Esophagus muscularis mucosa (tissue), 4 donors: ENCODE measurements at regions not wholly inside any gene's neighbourhood (a gene's known extent, or its start where the extent isn't known, plus 50 kb on each side); places are given as distances from the start of the nearest gene placed in this dataset.

Experiments
- DNase-seq: peaks from one replicate; pipeline ENCODE4 v3.0.0-alpha.2; 2017; ENCODE audit errors: extremely low spot score
- H3K27ac ChIP-seq, 4 donors: fragments of 200-600 bp; sonication (generic); replicated peaks in 1 of 4; 1 replicate in 3 of 4; 2 replicates in 1 of 4; pipeline ENCODE4 v1.5.1; 2016 to 2019; ENCODE audit warnings: mild to moderate bottlenecking in 1 of 4
- H3K27me3 ChIP-seq, 4 donors: fragments of 200-600 bp; sonication (generic); one replicate each; pipeline versions ENCODE4 v1.5.1 to v1.6.0; 2016 to 2019
- H3K36me3 ChIP-seq, 4 donors: fragments of 200-600 bp; sonication (generic); one replicate each; pipeline ENCODE4 v1.5.1; 2016 to 2019
- H3K4me1 ChIP-seq, 4 donors: fragments of 200-600 bp; sonication (generic); one replicate each; pipeline ENCODE4 v1.5.1; 2016 to 2019
- H3K4me3 ChIP-seq, 4 donors: fragments of 200-600 bp; sonication (generic); 1 replicate in 2 of 4; 2 replicates in 2 of 4; pipeline ENCODE4 v1.5.1; 2016 to 2019; ENCODE audit warnings: mild to moderate bottlenecking in 4 of 4, moderate library complexity in 1 of 4
- H3K9me3 ChIP-seq, 4 donors: fragments of 200-600 bp; sonication (generic); 1 replicate in 3 of 4; 2 replicates in 1 of 4; pipeline ENCODE4 v1.5.1; 2016 to 2019
- CTCF ChIP-seq, 3 experiments: fragments of 200-600 bp in 2 of 3; fragments of 450-650 bp in 1 of 3; sonication (generic) in 2 of 3; IDR thresholded peaks; one replicate each; pipeline ENCODE4 v1.5.1; 2017 to 2019; ENCODE audit warnings: antibody characterized with exemption in 3 of 3, mild to moderate bottlenecking in 2 of 3, moderate library complexity in 1 of 3
- EP300 ChIP-seq: sonication (generic); formaldehyde crosslinking; IDR thresholded peaks from one replicate; pipeline ENCODE4 v1.6.1; 2017; ENCODE audit warnings: antibody characterized with exemption
- POLR2A ChIP-seq: fragments of 450-650 bp; IDR thresholded peaks from one replicate; pipeline ENCODE4 v1.6.1; 2017; ENCODE audit warnings: antibody characterized with exemption, moderate library complexity, mild to moderate bottlenecking, low read depth
- POLR2AphosphoS5 ChIP-seq, 2 donors: sonication (generic); formaldehyde crosslinking; IDR thresholded peaks; one replicate each; pipeline ENCODE4 v1.6.1; 2017; ENCODE audit warnings: antibody characterized with exemption in 2 of 2
- WGBS: methylation state at CpG from one replicate; pipeline ENCODE4 v1.1.5; 2018; 5-methylcytosine and 5-hydroxymethylcytosine counted together
- intact Hi-C: fragments of 100-400 bp; cut with DNase I; formaldehyde crosslinking; loops from one replicate; pipeline ENCODE4 v1.15.1; 2023

GRCh38 chr4:97103252-97103651, 1040.0 kb downstream of the STPG2 start:
- DNase-seq: no peak
- intact Hi-C loops: no loop called here
- no peaks in the 10 kb centered on the region for H3K9me3 ChIP-seq
- no peak for TF ChIP-seq POLR2A
- no peak overlapping the region for H3K27ac ChIP-seq
- H3K4me3 ChIP-seq: no peak overlapping the region
- 88% methylated on average over 2 of the region's 2 CpGs for WGBS
- H3K36me3 ChIP-seq: no peaks in the 10 kb centered on the region
- H3K27me3 ChIP-seq: no peaks in the 10 kb centered on the region
- no peaks in the 10 kb centered on the region for H3K4me1 ChIP-seq

GRCh38 chr4:97104006-97104405, 1039.3 kb downstream of the STPG2 start:
- 63% methylated on average over 2 of the region's 2 CpGs for WGBS
- no peak for TF ChIP-seq POLR2AphosphoS5 (IDR thresholded peaks at IDR 0.05)
- TF ChIP-seq POLR2A: no peak
- TF ChIP-seq CTCF (IDR thresholded peaks at IDR 0.05): no peak
- TF ChIP-seq EP300: no peak
- H3K4me1 ChIP-seq: no peaks in the 10 kb centered on the region
- H3K4me3 ChIP-seq: no peak overlapping the region
- no peak overlapping the region for H3K27ac ChIP-seq
- intact Hi-C loops: no loop called here
- no peaks in the 10 kb centered on the region for H3K27me3 ChIP-seq
- H3K36me3 ChIP-seq: no peaks in the 10 kb centered on the region
- no peak for DNase-seq
- H3K9me3 ChIP-seq: no peaks in the 10 kb centered on the region

- DNase-seq: no peak
- Histone ChIP-seq H3K4me1 (no peaks in the 10 kb centered on the region), H3K27ac (no peak overlapping the region), H3K9me3 (no peaks in the 10 kb centered on the region), H3K36me3 (no peaks in the 10 kb centered on the region), H3K27me3 (no peaks in the 10 kb centered on the region), H3K4me3 (no peak overlapping the region)
- TF ChIP-seq POLR2AphosphoS5 (IDR thresholded peaks at IDR 0.05) (no peak), POLR2A (no peak), EP300 (no peak), CTCF (IDR thresholded peaks at IDR 0.05) (no peak)
- WGBS: 85% methylated on average over 3 of the region's 3 CpGs
- intact Hi-C loops: no loop called here
Measured at GRCh38 chr4:97104666-97105065, 1038.6 kb downstream of the STPG2 start.

GRCh38 chr4:97105347-97106099, 1037.8 kb downstream of the STPG2 start:
- Histone ChIP-seq H3K4me3 (no peak overlapping the region), H3K4me1 (no peaks in the 10 kb centered on the region), H3K27ac (no peak overlapping the region), H3K27me3 (no peaks in the 10 kb centered on the region), H3K9me3 (no peaks in the 10 kb centered on the region), H3K36me3 (no peaks in the 10 kb centered on the region)
- no peak for TF ChIP-seq POLR2AphosphoS5 (IDR thresholded peaks at IDR 0.05)
- intact Hi-C loops: no loop called here
- no peak for DNase-seq
- 48% methylated on average over 3 of the region's 3 CpGs for WGBS

- H3K27me3 ChIP-seq: no peaks in the 10 kb centered on the region
- no peaks in the 10 kb centered on the region for H3K4me1 ChIP-seq
- no peak overlapping the region for H3K27ac ChIP-seq
- no peak for DNase-seq
- no peaks in the 10 kb centered on the region for H3K9me3 ChIP-seq
- no peak for TF ChIP-seq POLR2AphosphoS5 (IDR thresholded peaks at IDR 0.05)
- TF ChIP-seq POLR2A: no peak
- no peak for TF ChIP-seq CTCF (IDR thresholded peaks at IDR 0.05)
- TF ChIP-seq EP300: no peak
- H3K36me3 ChIP-seq: no peaks in the 10 kb centered on the region
- no peak overlapping the region for H3K4me3 ChIP-seq
- intact Hi-C loops: no loop called here
Measured at GRCh38 chr4:97106161-97106560, 1037.1 kb downstream of the STPG2 start.

- intact Hi-C loops: no loop called here
- no peak for TF ChIP-seq EP300
- no peak for TF ChIP-seq POLR2A
- no peak for TF ChIP-seq POLR2AphosphoS5 (IDR thresholded peaks at IDR 0.05)
- no peak for TF ChIP-seq CTCF (IDR thresholded peaks at IDR 0.05)
- 74% methylated on average over 1 of the region's 1 CpG for WGBS
- no peak overlapping the region for H3K27ac ChIP-seq
- no peaks in the 10 kb centered on the region for H3K27me3 ChIP-seq
- no peaks in the 10 kb centered on the region for H3K9me3 ChIP-seq
- no peak for DNase-seq
- no peaks in the 10 kb centered on the region for H3K36me3 ChIP-seq
- no peak overlapping the region for H3K4me3 ChIP-seq
- no peaks in the 10 kb centered on the region for H3K4me1 ChIP-seq
Measured at GRCh38 chr4:97110506-97110905, 1032.8 kb downstream of the STPG2 start.
